HG03039 (cell line): ENCODE measurements at regions not wholly inside any gene's neighbourhood (a gene's known extent, or its start where the extent isn't known, plus 50 kb on each side); places are given as distances from the start of the nearest gene placed in this dataset.

ENCODE experiments used
- ATAC-seq: cut with Tn5 transposase; IDR thresholded peaks from one replicate; pipeline ENCODE4 v1.9.1; 2021; ENCODE audit warnings: mild to moderate bottlenecking, moderate library complexity; ENCODE audit not compliant: unreplicated experiment

DNA sequence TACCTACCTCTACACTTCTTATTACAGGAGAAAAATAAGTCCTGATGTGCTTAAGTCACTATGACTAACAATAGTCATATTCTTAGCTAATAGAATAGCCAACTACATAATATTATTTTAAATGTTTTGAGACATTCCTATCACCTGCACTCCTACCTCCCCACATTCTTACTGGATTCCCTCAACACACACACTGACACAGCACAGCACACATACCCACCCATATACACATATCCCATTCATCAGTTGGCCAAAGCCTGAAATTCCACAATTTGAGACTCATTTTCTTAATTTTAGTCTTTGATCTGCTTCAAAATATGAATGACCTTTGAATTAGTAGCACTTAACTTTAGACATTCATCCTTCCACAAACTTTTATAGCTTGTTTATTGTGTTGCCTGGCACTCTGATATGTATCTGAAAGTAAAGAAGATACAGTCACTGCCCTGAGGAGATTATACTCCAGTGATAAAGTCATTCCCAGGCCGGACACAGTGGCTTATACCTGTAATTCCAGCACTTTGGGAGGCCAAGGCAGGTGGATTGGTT is 168.3 kb upstream of the RASA1 start:
- ATAC-seq, result no peak

DNA sequence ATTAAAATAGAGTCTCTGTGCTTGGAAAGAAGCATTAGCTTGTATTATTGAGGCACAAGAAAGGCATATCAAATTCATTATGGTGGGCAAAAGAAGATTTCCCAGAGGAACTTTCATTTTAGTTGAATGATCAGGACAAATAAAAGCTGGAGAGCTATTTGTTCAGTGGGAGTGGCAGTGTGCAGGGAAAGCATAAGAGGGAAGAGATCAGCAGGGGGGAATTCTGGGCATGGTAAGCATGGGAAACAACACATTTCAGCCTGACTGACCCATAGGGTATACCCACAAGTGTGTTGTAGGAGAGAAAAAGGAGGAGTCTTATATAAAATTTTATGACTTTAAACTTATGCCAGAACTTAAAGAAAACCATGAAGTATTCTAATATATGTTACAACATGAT is 167.7 kb upstream of the RASA1 start:
- ATAC-seq, result no peak

DNA sequence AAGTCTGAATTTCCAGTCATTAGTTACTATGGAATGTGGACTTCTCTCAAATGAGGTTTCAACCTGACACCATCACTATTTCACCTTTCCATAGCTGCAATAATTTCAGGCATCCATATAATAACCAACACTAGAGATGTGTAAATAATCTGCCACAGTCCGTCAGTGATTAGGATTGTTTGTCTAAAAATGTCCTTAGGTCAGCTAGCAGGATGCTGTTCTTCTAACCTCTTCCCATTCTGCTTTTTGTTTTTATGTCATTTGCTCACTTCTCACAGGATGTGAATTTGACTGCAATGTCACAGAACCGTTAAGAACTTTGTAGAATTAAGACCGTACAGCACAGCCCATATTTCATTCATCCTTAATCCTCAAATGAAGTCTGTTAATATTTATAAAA is 166.4 kb upstream of the RASA1 start:
- ATAC-seq, result no peak

DNA sequence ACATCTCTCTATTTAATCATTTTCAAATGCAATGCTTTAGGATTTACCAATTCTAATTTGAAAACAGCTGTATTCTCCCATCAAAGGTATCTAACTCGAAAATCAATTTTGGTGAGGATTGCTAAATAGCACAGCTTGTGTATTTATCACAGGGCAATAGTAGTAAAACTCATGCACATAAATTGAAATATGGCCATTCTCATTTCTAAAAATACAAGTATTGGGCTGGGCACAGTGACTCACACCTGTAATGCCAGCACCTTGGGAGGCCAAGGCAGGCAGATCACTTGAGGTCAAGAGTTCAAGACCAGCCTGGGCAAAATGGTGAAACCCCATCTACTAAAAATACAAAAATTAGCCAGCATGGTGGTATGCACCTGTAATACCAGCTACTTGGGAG is 164.8 kb upstream of the RASA1 start:
- no peak for ATAC-seq

DNA sequence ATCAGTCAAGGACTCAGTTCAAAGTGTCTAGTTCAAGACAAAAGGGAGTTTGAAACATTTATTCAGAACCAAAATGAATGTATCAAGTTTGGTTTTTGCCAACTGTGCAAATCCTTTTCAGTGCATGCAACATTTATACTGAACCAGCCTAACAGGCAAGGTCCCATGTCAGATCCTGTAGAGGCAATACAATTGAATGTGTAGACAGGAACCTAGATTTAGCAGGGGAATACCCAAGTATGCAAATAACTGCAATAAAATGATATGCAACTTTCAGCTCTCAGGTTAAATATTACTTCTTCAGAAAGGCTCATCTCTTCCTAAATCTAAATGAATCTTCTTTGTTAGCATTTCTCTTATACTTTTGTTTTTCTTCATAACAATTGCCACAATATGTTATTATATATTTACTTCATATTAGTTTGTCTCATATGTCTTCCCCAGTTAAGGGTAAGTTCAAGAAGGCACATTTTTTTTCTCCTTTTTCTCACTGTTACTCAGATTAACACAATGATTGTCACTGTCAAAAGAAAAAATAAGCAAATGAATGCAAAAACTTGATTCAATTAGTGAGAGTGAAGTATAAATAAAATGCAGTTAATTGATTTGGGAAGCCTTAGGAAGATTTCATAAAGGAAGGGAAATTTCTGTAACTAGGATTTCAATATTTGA is 163.9 kb upstream of the RASA1 start:
- ATAC-seq, result peak; percentile 87

DNA sequence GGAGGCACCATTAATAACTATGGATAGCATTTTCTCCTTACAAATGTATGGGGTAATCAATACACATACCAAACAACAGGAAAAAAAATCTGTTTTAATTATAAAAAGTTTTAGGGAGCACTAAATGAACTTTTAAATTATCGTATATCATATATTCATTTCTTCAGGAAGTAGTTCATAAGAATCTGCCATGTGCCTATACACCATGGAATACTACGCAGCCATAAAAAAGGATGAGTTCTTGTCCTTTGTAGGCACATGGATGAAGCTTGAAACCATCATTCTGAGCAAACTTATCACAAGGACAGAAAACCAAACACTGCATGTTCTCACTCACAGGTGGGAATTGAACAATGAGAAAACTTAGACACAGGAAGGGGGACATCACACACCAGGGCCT is 162.1 kb upstream of the RASA1 start:
- no peak for ATAC-seq

DNA sequence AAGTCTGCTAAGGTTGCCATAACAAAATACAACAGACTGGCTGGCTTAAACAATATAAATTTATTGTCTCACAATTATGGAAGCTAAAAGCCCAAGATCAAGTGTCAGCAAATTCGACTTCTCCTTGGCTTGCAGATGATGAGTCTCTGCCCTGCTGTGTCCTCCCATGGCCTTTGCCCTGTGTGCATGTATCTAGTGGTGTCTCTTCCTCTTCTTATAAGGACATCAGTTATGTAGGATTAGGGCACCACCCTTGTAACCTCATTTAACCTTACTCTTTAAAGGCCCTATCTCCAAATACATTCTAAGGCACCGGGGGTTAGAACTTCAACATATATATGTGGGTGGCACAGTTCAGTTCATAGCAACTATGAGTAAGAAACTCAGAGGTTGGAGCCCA is 157.9 kb upstream of the RASA1 start:
- no peak for ATAC-seq

DNA sequence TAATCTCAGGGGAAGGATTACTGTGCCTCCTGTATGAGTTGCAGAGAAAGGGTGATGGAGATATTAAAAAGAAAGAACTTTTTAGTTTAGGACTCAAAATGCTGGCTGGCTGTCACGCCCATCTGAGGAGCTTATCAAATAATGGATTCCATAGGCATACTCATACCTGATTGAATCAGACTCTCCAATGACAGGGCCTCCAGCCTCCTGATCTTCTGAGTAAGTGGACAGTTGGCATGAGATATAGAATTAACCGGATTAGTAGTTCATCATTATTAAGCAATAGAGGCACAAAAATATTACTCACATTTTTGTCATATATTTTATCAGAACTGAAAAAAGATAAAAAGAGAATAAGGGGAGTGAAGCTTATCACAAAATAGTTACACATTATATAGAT is 157.0 kb upstream of the RASA1 start:
- no peak for ATAC-seq

DNA sequence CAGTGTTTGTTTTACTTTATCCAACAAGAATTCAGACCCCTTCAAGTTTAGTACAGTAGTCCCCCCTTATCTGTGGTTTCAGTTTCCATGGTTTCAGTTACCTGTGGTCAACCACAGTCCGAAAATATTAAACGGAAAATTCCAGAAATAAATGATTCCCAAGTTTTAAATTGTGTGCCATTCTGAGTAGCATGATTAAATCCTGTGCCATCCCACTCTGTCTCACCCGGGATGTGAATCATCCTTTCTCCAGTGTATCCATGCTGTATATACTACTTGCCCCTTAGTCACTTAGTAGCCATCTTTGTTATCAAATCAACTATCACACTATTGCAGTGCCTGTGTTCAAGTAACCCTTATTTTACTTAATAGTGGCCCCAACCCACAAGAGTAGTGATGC is 153.8 kb upstream of the RASA1 start:
- no peak for ATAC-seq

DNA sequence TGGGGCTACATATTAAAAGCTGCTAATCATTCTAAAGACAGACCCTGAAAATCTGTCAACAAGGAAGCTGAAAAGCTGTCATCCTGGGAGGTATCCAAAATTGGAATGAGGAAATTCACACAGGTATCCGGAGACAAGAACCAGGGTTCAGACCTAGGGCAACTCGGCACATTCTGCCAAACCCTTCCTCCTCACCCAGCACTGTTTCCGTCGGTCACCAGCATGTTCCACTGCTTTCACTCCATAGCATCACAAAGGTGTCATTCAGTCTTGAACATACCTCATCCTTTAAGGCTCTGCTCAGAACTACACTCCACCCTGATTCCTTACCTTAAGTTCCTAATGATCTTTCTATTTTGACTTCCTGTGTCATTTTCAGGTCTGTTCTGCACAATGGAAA is 153.1 kb upstream of the RASA1 start:
- ATAC-seq, result no peak

DNA sequence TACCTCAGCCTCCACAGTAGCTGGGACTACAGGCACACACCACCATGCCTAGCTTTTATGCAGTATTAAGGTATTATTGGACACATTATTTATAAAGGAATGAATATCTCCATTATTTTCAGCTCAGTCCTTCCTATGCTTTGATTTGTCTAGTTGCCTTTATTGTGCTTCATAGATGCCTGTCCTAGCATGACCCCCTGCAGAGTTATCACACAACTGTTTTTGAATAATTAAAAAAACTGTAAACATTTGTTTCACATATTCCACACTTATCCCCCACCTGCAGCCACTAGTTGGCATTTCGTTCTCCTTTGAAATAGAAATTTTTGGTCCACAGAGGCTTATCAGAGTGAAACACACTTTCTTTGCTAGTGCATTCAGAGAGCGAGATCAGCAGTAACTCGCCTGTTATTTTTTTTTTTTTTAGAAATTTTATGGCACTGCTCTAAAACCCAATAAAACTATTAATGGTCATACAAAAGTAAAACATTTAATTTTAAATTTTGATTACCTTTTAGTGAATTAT is 151.8 kb upstream of the RASA1 start:
- ATAC-seq, result no peak

DNA sequence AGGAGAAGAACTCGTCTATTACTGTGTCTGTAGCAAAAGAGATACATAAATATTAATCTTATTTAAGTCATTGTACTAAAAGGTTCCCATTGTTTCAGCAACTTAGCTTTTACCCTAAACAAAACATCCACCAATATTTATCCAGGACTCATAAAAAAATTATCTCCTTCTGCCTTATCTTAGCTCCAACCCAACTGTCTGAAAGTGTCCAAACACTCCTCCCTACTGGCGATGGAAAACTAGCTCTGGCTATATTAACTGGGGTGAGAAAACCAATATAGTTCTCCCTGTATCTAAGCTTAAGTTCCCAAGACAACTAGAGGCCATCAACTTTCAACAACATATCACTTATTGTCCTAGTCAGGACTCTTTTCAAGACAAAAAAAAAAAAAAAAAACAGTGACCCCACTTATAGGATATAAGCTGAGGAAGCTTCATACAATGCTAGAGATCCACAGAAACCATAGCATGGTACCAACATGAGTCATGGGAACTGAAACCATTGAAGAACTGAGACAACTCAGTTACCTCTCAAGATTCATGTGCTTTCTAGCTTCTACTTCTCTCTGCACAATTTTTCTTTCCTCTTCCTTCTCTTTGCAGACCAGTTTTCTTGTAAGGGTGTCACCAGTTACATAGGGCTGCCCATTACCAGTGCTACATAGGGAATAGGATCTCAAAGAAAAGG is 150.7 kb upstream of the RASA1 start:
- ATAC-seq, result peak; percentile 84

DNA sequence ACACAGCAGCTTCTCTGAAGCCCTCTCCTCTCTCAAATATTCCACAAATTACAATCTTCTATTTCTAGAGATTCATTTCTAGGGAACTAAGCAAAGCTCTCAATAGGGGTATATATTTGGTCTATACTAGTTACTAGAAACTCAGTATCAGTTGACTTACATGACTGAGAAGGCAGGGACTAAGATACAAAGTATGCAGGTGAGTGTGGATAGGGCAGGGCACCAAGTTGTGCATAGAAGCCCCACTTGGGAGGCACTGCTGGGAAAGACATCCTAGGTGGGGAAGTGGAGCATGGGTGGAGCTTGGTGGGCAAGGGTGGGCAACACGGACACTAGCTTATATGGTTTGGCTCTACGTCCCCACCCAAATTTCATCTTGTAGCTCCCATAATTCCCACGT is 148.1 kb upstream of the RASA1 start:
- no peak for ATAC-seq

DNA sequence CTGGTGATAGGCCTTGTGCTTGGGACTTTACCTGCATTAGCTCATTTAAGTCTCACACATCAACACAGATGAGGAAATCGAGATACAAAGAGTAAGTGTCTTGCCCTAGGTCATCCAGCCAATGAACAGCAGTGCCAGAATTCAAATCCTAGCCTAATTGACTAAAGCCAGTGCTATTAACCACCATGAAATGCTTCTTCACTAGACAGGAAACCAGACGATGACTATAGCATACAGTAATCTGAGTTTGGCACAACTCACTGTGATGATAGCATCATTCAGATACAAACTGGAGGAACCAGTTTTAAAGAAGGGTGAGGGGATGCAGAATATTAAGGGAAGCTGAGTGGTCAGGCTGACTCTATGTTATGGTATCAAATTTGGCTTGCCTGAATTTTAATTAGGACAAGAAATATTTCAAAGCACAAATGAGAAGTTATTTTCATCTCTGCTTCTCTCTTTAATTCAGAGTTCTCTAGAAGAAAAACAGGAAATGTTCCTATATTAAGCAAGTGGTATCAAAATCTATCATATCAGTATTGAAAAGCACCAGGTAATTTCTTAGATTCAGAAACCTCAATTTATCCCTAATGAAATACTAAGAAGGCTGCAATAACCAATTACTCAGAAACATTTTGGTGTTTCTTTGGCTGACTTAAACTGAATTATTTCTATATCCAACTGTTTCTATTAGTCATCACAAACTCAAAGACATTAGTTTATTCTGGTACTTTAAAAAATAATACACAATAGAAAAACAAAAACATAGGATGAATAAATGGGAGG is 147.0 kb upstream of the RASA1 start:
- no peak for ATAC-seq

DNA sequence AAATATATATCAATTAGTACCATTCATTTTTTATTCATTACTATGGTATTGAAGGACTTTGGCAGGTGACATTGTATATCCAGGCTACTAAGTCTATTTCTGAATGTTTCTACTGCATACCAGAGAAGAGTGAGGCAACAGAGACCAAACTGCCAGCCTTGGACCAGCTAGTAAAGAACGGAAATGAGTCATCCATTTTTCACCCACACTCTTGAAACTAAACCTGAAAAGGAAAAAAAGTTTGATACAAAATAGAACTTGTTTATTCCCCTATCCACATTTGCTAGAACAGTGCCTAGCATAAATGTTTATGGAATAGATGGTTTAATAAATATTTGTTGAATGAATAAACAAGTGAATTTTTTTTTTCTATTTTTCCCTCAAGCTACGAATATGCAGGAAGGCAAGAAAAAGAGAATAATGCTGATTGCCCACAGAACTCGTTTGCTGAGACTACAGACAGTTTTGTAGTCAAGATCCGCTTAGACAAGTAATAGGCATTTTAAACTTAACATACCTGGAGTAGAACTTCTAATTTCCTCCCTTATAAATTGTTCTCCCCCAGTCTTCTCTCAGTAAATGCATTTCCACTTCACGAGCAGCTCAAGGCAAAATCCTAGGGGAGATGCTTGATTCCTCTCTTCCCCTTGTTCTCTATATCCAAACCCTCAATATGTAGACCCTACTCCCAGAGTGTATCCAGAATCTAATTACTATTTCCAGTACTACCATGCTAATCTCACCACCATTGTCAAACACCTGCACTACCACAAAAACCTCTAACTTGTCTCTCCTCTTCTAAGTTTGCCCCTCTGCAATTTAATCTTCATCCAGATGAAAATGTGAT is 146.2 kb upstream of the RASA1 start:
- peak; percentile 70 for ATAC-seq

DNA sequence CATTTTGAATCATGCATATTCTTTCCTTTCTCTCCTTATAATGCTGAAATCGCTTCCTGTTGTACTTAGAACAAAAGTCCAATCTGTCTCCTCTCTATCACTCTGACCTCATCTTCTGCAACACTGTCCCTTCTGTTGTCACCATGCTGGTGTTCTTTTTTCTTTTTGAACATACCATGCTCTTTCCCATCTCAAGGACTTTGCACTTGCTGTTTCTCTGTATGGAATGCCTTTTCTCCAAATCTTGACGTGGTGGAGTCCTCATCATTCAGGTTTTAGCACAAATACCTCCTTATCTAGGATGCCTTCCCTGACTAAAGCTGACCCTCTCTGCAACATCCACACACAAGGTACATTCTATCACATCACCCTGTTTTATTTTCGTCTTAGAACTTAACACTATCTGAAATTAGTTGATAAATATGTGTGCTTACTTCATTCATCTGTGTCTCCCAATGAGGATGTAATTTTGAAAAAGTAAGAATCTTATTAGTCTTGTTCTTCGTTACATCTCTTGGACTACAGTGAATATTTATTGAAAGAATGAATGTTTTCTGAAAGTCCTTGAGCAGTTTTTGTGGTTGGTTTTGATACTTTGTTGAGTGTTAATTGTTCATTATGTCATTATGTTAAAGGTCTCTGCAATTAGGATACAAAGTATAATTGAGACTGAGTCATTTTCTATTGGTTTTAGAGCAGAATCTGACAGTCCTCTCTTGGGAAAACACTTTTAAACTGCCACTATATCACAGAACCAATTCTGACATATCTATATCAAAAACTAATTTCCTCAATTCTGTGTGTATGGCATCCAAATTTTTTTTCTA is 145.3 kb upstream of the RASA1 start:
- ATAC-seq, result no peak

DNA sequence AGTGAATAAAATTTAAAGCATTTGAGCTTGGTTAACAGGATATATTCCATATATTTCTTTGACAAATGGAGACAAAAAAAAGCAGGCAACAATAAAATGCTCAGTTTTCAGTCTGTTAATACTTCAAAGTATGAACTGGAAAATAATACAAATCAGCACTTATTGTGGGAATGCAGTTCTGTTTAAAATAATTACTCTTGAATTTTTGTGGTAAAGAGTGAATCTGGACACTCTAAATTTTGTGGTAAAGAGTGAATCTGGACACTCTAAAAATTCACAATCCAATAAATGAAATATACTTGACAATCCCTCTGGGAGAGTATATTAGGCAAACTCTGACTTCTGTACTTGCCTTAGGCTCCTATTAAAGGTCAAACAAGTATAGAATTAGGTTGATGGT is 141.9 kb upstream of the RASA1 start:
- no peak for ATAC-seq

DNA sequence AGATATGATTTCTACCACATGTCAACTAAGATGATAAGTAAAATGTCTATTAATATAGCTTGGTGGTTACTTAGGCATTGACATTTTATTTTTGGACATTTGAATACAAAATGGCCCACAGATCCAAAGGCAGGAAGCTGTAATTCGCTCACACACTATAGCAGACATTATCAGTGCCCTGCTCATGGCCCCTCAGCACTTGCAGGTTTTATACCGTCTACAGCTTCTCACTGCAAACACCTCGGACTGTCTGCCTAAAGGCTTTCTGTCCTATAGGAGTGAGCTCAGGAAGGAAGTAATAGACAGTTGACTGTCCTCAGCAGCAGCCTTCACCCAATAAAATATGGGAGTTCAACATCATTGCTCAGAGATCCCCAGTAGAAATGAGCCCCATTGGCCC is 140.8 kb upstream of the RASA1 start:
- no peak for ATAC-seq

DNA sequence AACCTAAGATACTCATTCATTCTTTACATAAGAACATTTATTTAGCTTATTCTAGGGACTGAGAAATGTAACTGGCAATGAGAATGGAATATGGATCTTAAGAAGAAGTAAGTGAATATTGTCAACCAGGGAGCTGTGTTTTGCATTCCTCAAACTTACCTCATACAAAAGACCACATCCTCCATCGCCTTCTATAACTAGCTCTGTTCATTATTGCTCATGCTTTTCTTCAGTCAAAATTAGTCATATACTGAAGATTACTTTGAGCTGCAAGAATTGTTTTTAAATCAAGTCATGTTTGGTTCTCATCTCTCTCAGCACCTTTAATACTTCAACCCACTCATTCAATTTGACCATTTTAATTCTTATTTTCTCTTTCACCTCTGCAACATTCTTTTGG is 140.3 kb upstream of the RASA1 start:
- ATAC-seq, result no peak
